Right lobe of liver (tissue), 6 donors: ENCODE measurements at regions not wholly inside any gene's neighbourhood (a gene's known extent, or its start where the extent isn't known, plus 50 kb on each side); places are given as distances from the start of the nearest gene placed in this dataset.

ENCODE experiments used
- ATAC-seq, 4 donors: fragments of 200-7000 bp; cut with Tn5 transposase; one replicate each; pipeline ENCODE4 v1.9.1; 2020; ENCODE audit warnings: mild to moderate bottlenecking in 4 of 4, moderate library complexity in 4 of 4
- DNase-seq, 3 donors: peaks; one replicate each; pipeline ENCODE4 v3.0.0-alpha.2; 2020
- H3K27ac ChIP-seq, 3 donors: fragments of 200-600 bp; one replicate each; pipeline ENCODE4 v1.8.0; 2022
- H3K27me3 ChIP-seq, 2 donors: fragments of 200-600 bp; one replicate each; pipeline ENCODE4 v1.8.0; 2022
- H3K36me3 ChIP-seq, 4 donors: fragments of 200-600 bp; sonication (generic) in 1 of 4; one replicate each; pipeline versions ENCODE4 v1.5.1 to v1.8.0; 2017 to 2022; ENCODE audit warnings: control low read depth in 1 of 4
- H3K4me1 ChIP-seq, 4 donors: fragments of 200-600 bp; sonication (generic) in 1 of 4; one replicate each; pipeline versions ENCODE4 v1.5.1 to v1.8.0; 2017 to 2022; ENCODE audit warnings: control low read depth in 1 of 4
- H3K4me3 ChIP-seq, 3 donors: fragments of 200-600 bp; one replicate each; pipeline ENCODE4 v1.8.0; 2022
- H3K9me3 ChIP-seq, 4 donors: fragments of 200-600 bp; sonication (generic) in 1 of 4; one replicate each; pipeline versions ENCODE4 v1.5.1 to v1.8.0; 2017 to 2022; ENCODE audit warnings: control low read depth in 1 of 4
- POLR2A ChIP-seq: fragments of 450-650 bp; IDR thresholded peaks from one replicate; pipeline ENCODE4 v1.6.1; 2017; ENCODE audit warnings: antibody characterized with exemption, mild to moderate bottlenecking
- WGBS: methylation state at CpG from one replicate; pipeline ENCODE4 v1.1.6; 2018; ENCODE audit warnings: low coverage, low lambda C conversion rate; ENCODE audit not compliant: insufficient coverage; ENCODE audit errors: missing lambda C conversion rate; 5-methylcytosine and 5-hydroxymethylcytosine counted together
- intact Hi-C, 2 donors: fragments of 100-400 bp; cut with DNase I; formaldehyde crosslinking; loops; one replicate each; pipeline versions ENCODE4 v1.11.2 to v1.14.1; 2022
- TF ChIP-seq, protein P1 (sequence below), 4 donors: fragments of 200-600 bp in 3 of 4; fragments of 450-650 bp in 1 of 4; IDR thresholded peaks; one replicate each; pipeline versions ENCODE4 v1.5.1 to v1.8.0; 2016 to 2022; ENCODE audit warnings: antibody characterized with exemption in 4 of 4, mild to moderate bottlenecking in 2 of 4
- donor health status: DM: no; HTN: yes; CAD: no.
- donor health status: DM: no; HTN: no; CAD: no.
- donor health status: DM: no; HTN: no; CAD: no.
- donor health status: DM: no; HTN: yes; CAD: no.
- donor health status: DM: no; HTN: yes; CAD: no.

DNA sequence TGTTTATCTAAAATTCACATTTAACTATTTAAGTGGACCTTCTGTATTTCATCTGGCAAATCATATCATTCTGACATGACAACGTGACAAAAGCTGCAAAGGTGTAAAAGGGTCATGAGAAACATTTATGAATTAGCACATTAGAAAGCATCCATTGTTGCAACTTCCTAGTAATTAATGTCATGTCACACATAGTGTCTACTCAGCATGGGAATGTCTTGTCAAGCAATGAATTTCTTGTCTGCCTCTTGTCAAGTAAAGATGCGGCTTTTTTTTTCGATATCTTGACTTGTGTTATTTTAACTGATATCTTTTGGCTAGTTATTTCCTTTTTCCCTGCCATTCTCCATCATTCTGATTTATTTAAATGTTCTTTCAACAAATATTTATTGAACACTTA lies 463.5 kb upstream of the CXorf51B start:
- Histone ChIP-seq H3K36me3 (no peaks in the 10 kb centered on the region), H3K27me3 (no peaks in the 10 kb centered on the region), H3K4me1 (no peaks in the 10 kb centered on the region), H3K27ac (no peak overlapping the region), H3K4me3 (no peak overlapping the region), H3K9me3 (no peaks in the 10 kb centered on the region)
- DNase-seq (no peak), ATAC-seq (no peak)
- intact Hi-C loops = no loop called here
- WGBS = 68% methylated on average over 3 of the region's 3 CpGs
- TF ChIP-seq POLR2A = no peak
- TF ChIP-seq, protein P1, sequence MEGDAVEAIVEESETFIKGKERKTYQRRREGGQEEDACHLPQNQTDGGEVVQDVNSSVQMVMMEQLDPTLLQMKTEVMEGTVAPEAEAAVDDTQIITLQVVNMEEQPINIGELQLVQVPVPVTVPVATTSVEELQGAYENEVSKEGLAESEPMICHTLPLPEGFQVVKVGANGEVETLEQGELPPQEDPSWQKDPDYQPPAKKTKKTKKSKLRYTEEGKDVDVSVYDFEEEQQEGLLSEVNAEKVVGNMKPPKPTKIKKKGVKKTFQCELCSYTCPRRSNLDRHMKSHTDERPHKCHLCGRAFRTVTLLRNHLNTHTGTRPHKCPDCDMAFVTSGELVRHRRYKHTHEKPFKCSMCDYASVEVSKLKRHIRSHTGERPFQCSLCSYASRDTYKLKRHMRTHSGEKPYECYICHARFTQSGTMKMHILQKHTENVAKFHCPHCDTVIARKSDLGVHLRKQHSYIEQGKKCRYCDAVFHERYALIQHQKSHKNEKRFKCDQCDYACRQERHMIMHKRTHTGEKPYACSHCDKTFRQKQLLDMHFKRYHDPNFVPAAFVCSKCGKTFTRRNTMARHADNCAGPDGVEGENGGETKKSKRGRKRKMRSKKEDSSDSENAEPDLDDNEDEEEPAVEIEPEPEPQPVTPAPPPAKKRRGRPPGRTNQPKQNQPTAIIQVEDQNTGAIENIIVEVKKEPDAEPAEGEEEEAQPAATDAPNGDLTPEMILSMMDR (IDR thresholded peaks at IDR 0.05) = no peak

DNA sequence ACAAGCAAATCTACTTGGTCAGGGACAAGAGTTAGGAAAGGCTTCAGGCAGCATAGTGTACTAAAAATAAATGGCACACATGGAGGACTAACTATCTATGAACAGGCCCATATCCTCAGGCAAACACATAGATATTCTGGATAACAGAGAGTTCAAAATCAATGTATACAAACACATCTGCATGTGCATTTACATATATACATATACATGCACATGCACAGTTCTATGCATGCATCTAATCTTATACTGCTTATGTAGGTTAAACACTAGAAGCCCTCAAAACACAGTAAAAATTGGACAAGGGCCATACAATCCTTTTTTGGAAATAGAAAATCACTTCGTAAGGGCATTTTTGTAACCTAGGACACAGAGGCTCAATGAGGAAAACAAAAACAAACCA lies 458.0 kb upstream of the CXorf51B start:
- H3K27ac ChIP-seq = no peak overlapping the region
- TF ChIP-seq, protein P1 (IDR thresholded peaks at IDR 0.05) = no peak
- TF ChIP-seq POLR2A = no peak
- DNase-seq (no peak), ATAC-seq (no peak)
- WGBS = 83% methylated on average over 1 of the region's 1 CpG
- no peaks in the 10 kb centered on the region for H3K9me3 ChIP-seq
- H3K27me3 ChIP-seq = no peaks in the 10 kb centered on the region
- H3K36me3 ChIP-seq = no peaks in the 10 kb centered on the region
- no peak overlapping the region for H3K4me3 ChIP-seq
- H3K4me1 ChIP-seq = no peaks in the 10 kb centered on the region
- intact Hi-C loops = no loop called here

DNA sequence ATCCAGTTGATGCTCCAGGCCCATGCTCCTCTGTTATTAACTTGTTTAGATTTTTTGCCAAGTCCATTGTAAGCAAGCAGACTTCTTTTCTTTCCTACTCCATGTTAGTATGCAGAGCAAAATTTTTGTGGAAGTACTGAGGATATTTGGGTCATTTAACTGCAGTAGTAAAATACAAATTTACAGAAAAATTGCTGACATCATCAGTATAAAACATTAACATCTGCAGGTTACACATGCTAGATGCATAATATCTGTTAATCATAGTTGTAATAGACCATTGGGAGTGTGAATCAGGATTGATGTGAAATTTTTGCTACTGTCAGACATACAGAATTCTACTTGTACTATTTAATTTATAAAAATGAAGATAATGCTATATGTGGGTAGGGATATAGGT lies 454.1 kb upstream of the CXorf51B start:
- no peaks in the 10 kb centered on the region for H3K27me3 ChIP-seq
- H3K9me3 ChIP-seq = no peaks in the 10 kb centered on the region
- H3K36me3 ChIP-seq = no peaks in the 10 kb centered on the region
- no peak for ATAC-seq
- H3K4me3 ChIP-seq = no peak overlapping the region
- intact Hi-C loops = no loop called here
- no peaks in the 10 kb centered on the region for H3K4me1 ChIP-seq
- no peak overlapping the region for H3K27ac ChIP-seq
- no peak for DNase-seq
- TF ChIP-seq POLR2A = no peak
- TF ChIP-seq, protein P1 (IDR thresholded peaks at IDR 0.05) = no peak

DNA sequence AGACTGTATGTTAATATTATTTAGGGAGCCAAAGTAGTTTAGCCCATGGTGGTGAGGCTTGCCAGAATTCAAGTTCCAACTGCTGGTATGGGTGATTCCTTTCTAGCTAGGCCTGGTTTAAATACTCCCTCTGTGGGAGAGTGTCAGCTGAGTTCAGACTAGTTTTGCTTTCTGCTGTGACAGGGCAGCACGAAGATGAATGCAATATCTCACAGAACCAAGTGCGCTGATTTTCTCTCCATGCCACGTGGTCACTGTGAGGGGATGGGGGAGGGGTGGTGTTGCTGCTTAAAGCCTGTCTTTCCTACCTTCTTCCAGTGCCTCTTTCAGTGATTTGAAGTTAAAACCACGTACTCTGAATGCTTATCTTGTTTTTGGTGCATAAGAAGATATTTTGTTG lies 445.7 kb upstream of the CXorf51B start:
- Histone ChIP-seq H3K27ac (no peak overlapping the region), H3K9me3 (no peaks in the 10 kb centered on the region), H3K36me3 (no peaks in the 10 kb centered on the region), H3K4me3 (no peak overlapping the region), H3K4me1 (no peaks in the 10 kb centered on the region), H3K27me3 (no peaks in the 10 kb centered on the region)
- TF ChIP-seq, protein P1 (IDR thresholded peaks at IDR 0.05) = no peak
- TF ChIP-seq POLR2A = no peak
- ATAC-seq (no peak), DNase-seq (no peak)
- 48% methylated on average over 4 of the region's 4 CpGs for WGBS
- intact Hi-C loops = no loop called here

DNA sequence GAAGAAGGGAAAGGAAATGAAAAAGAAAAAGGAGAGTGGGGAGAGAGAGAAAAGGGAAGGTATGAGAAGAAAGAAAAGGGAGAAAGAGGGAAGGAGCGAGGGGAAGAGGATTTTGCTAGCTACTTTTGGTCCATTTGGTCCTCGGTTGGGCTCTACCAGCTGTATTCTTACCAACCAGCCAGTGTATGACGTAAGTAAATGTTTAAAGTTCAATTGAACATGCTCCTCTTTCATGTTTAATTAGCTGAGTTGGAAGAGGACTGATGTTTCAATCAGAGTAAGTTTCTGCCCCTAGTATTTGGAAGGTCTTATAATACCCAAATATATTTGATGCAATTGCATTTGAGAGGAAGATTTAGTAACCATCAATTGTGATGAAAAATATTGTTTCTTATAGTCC lies 424.0 kb upstream of the CXorf51B start:
- 24% methylated on average over 3 of the region's 3 CpGs for WGBS
- H3K4me1 ChIP-seq = no peaks in the 10 kb centered on the region
- intact Hi-C loops = no loop called here
- H3K9me3 ChIP-seq = peaks cover 0 to 3% (median 0%) of the 10 kb centered on the region in 4 donors
- no peak for DNase-seq
- no peak for TF ChIP-seq POLR2A
- TF ChIP-seq, protein P1 (IDR thresholded peaks at IDR 0.05) = no peak
- no peak overlapping the region for H3K4me3 ChIP-seq
- no peaks in the 10 kb centered on the region for H3K36me3 ChIP-seq
- no peak overlapping the region for H3K27ac ChIP-seq
- peak; percentile 53 to 74 (median 64) for ATAC-seq
- no peaks in the 10 kb centered on the region for H3K27me3 ChIP-seq
